OCI-LY3 (cell line): ENCODE measurements at regions not wholly inside any gene's neighbourhood (a gene's known extent, or its start where the extent isn't known, plus 50 kb on each side); places are given as distances from the start of the nearest gene placed in this dataset.

Experiments used
- H2AFZ ChIP-seq: fragments of 200-600, 300-600 bp; shearing (Covaris generic); 2 replicates; pipeline ENCODE4 v1.6.0; 2014; ENCODE audit warnings: antibody characterized with exemption, low read depth, low read length
- H3K27ac ChIP-seq: fragments of 200-600, 300-600 bp; sonication (generic); 2 replicates; pipeline ENCODE4 v1.5.1; 2014; ENCODE audit warnings: mild to moderate bottlenecking, low read length, moderate library complexity, mixed read lengths
- H3K27me3 ChIP-seq: fragments of 200-600, 300-600 bp; sonication (generic); 2 replicates; pipeline ENCODE4 v1.6.1; 2014; ENCODE audit warnings: low read depth, low read length, mixed read lengths
- H3K36me3 ChIP-seq: fragments of 200-600, 300-600 bp; sonication (generic); replicated peaks from 2 replicates; pipeline ENCODE3; 2014; ENCODE audit warnings: low read depth, low read length, mixed read lengths
- H3K4me1 ChIP-seq: fragments of 300-600, 200-600 bp; sonication (generic); 2 replicates; pipeline ENCODE4 v1.6.1; 2014; ENCODE audit warnings: low read length, mixed read lengths
- H3K4me2 ChIP-seq: fragments of 200-600, 300-600 bp; sonication (generic); 2 replicates; pipeline ENCODE4 v1.6.1; 2014; ENCODE audit warnings: low read length, mixed read lengths
- H3K4me3 ChIP-seq: fragments of 300-600, 200-600 bp; sonication (generic); 2 replicates; pipeline ENCODE4 v1.5.1; 2014; ENCODE audit warnings: antibody characterized with exemption, mild to moderate bottlenecking, low read length, moderate library complexity
- H3K79me2 ChIP-seq: fragments of 300-600, 200-600 bp; shearing (Covaris generic); 2 replicates; pipeline ENCODE4 v1.6.1; 2014; ENCODE audit warnings: mild to moderate bottlenecking, low read length, mixed read lengths
- H3K9ac ChIP-seq: fragments of 300-600, 200-600 bp; shearing (Covaris generic); 2 replicates; pipeline ENCODE4 v1.6.0; 2014; ENCODE audit warnings: mild to moderate bottlenecking, low read length, moderate library complexity
- H3K9me3 ChIP-seq: fragments of 200-600, 300-600 bp; shearing (Covaris generic); 2 replicates; pipeline ENCODE4 v1.6.1; 2014; ENCODE audit warnings: low read length, mixed read lengths; ENCODE audit not compliant: insufficient read depth
- H4K20me1 ChIP-seq: fragments of 200-600, 300-600 bp; sonication (generic); 2 replicates; pipeline ENCODE4 v1.6.1; 2016; ENCODE audit warnings: low read length, mixed read lengths; ENCODE audit not compliant: insufficient read depth
- EZH2phosphoT487 ChIP-seq: fragments of 200-600 bp; shearing (Covaris generic); IDR thresholded peaks from 2 replicates; pipeline ENCODE4 v1.6.1; 2018; ENCODE audit warnings: antibody characterized with exemption, mixed run types, low read depth
- TF ChIP-seq, protein P1 (sequence below): fragments of 200-600, 300-600 bp; sonication (generic); IDR thresholded peaks from 2 replicates; pipeline ENCODE4 v1.5.1; 2014; ENCODE audit warnings: antibody characterized with exemption, low read length, low read depth

DNA sequence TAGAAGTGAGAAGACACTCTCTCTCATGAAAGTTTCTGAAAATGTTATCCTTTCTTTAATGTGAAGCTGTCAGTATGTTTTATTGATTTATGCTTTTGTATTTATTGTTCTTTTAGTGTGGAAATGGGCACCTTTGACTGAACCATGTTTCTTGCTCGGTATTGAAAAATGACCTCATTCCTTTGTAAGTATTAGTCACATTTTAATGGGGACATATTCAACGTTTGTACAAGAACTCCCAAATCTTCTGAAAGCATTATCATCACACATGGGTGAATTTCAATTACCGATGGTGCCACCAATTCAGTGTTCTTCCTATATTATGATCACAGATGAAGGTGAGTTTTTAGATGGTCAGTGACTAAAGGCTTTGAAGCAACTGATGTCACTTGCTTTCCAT, 371.8 kb upstream of the GCFC2 start:
- H3K4me2 ChIP-seq, result no peak overlapping the region
- no peaks in the 10 kb centered on the region for H3K79me2 ChIP-seq
- H3K9me3 ChIP-seq, result no peaks in the 10 kb centered on the region
- H3K27ac ChIP-seq, result no peak overlapping the region
- no peak overlapping the region for H2AFZ ChIP-seq
- no peak overlapping the region for H3K4me3 ChIP-seq
- H3K27me3 ChIP-seq, result no peaks in the 10 kb centered on the region
- TF ChIP-seq EZH2phosphoT487, result no peak
- TF ChIP-seq, protein P1, sequence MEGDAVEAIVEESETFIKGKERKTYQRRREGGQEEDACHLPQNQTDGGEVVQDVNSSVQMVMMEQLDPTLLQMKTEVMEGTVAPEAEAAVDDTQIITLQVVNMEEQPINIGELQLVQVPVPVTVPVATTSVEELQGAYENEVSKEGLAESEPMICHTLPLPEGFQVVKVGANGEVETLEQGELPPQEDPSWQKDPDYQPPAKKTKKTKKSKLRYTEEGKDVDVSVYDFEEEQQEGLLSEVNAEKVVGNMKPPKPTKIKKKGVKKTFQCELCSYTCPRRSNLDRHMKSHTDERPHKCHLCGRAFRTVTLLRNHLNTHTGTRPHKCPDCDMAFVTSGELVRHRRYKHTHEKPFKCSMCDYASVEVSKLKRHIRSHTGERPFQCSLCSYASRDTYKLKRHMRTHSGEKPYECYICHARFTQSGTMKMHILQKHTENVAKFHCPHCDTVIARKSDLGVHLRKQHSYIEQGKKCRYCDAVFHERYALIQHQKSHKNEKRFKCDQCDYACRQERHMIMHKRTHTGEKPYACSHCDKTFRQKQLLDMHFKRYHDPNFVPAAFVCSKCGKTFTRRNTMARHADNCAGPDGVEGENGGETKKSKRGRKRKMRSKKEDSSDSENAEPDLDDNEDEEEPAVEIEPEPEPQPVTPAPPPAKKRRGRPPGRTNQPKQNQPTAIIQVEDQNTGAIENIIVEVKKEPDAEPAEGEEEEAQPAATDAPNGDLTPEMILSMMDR, result no peak
- H3K9ac ChIP-seq, result no peak overlapping the region
- no peaks in the 10 kb centered on the region for H3K4me1 ChIP-seq
- no peaks in the 10 kb centered on the region for H4K20me1 ChIP-seq
- no peaks in the 10 kb centered on the region for H3K36me3 ChIP-seq

- Histone ChIP-seq H3K4me3 (no peak overlapping the region), H2AFZ (no peak overlapping the region), H3K4me1 (no peaks in the 10 kb centered on the region), H3K4me2 (no peak overlapping the region), H3K36me3 (no peaks in the 10 kb centered on the region), H3K27me3 (no peaks in the 10 kb centered on the region), H3K27ac (no peak overlapping the region), H3K9me3 (no peaks in the 10 kb centered on the region), H3K79me2 (no peaks in the 10 kb centered on the region), H3K9ac (no peak overlapping the region), H4K20me1 (no peaks in the 10 kb centered on the region)
- no peak for TF ChIP-seq EZH2phosphoT487
- TF ChIP-seq, protein P1, result no peak
These were observed 369.4 kb upstream of the GCFC2 start for GRCh38 chr2:76080154-76080553.

GRCh38 chr2:76075126-76075525, 364.4 kb upstream of the GCFC2 start:
- Histone ChIP-seq H3K9ac (no peak overlapping the region), H3K27me3 (no peaks in the 10 kb centered on the region), H4K20me1 (no peaks in the 10 kb centered on the region), H3K4me2 (no peak overlapping the region), H3K36me3 (no peaks in the 10 kb centered on the region), H3K4me3 (no peak overlapping the region), H3K9me3 (no peaks in the 10 kb centered on the region), H3K79me2 (no peaks in the 10 kb centered on the region), H3K27ac (no peak overlapping the region), H3K4me1 (no peaks in the 10 kb centered on the region), H2AFZ (no peak overlapping the region)
- TF ChIP-seq, protein P1, result no peak
- no peak for TF ChIP-seq EZH2phosphoT487

- Histone ChIP-seq H2AFZ (no peak overlapping the region), H3K4me1 (no peaks in the 10 kb centered on the region), H4K20me1 (no peaks in the 10 kb centered on the region), H3K79me2 (no peaks in the 10 kb centered on the region), H3K9me3 (no peaks in the 10 kb centered on the region), H3K36me3 (no peaks in the 10 kb centered on the region), H3K4me3 (no peak overlapping the region), H3K27ac (no peak overlapping the region), H3K9ac (no peak overlapping the region), H3K4me2 (no peak overlapping the region), H3K27me3 (no peaks in the 10 kb centered on the region)
- no peak for TF ChIP-seq EZH2phosphoT487
These were observed 363.4 kb upstream of the GCFC2 start for GRCh38 chr2:76073992-76074604.
